SK-N-SH treated with all-trans-retinoic acid at 6 μM for 48 hours (cell line): ENCODE measurements at regions not wholly inside any gene's neighbourhood (a gene's known extent, or its start where the extent isn't known, plus 50 kb on each side); places are given as distances from the start of the nearest gene placed in this dataset.

ENCODE experiments used
- ATAC-seq: fragments of 200-7000 bp; cut with Tn5 transposase; 3 replicates; pipeline ENCODE4 v1.9.1; 2020; ENCODE audit warnings: mild to moderate bottlenecking, moderate library complexity
- ARNTL ChIP-seq: fragments of 450-650 bp; formaldehyde crosslinking; IDR thresholded peaks from 2 replicates; pipeline ENCODE4 v1.5.0; 2020; ENCODE audit warnings: low read depth, mild to moderate bottlenecking, moderate library complexity, borderline replicate concordance
- BACH2 ChIP-seq: fragments of 250-450 bp; sonication (Bioruptor Pico); IDR thresholded peaks from 2 replicates; pipeline ENCODE4 v1.9.0; 2021; ENCODE audit warnings: mild to moderate bottlenecking, borderline replicate concordance
- CSDC2 ChIP-seq: fragments of 250-450 bp; sonication (Bioruptor Pico); IDR thresholded peaks from 2 replicates; pipeline ENCODE4 v1.5.0; 2020; ENCODE audit warnings: mild to moderate bottlenecking, moderate library complexity
- ESRRG ChIP-seq: fragments of 250-450 bp; sonication (Bioruptor Pico); IDR thresholded peaks from 2 replicates; pipeline ENCODE4 v1.6.1; 2021; ENCODE audit warnings: mild to moderate bottlenecking
- GLIS3 ChIP-seq: fragments of 250-450 bp; sonication (Bioruptor Pico); IDR thresholded peaks from 2 replicates; pipeline ENCODE4 v1.5.0; 2020; ENCODE audit warnings: mild to moderate bottlenecking, moderate library complexity
- ISL1 ChIP-seq: fragments of 250-450 bp; sonication (Bioruptor Pico); IDR thresholded peaks from 2 replicates; pipeline ENCODE4 v2.1.2; 2022; ENCODE audit warnings: mild to moderate bottlenecking, moderate library complexity
- OSR1 ChIP-seq: fragments of 250-450 bp; sonication (Bioruptor Pico); IDR thresholded peaks from 2 replicates; pipeline ENCODE4 v1.8.0; 2022; ENCODE audit warnings: moderate library complexity, mild to moderate bottlenecking, inconsistent platforms
- PPARA ChIP-seq: fragments of 250-450 bp; sonication (Bioruptor Pico); IDR thresholded peaks from 2 replicates; pipeline ENCODE4 v1.5.0; 2020; ENCODE audit warnings: mild to moderate bottlenecking, borderline replicate concordance
- RARB ChIP-seq: fragments of 250-450 bp; sonication (Bioruptor Pico); IDR thresholded peaks from 2 replicates; pipeline ENCODE4 v1.8.0; 2021; ENCODE audit warnings: mild to moderate bottlenecking, moderate library complexity
- SNAI2 ChIP-seq: fragments of 250-450 bp; sonication (Bioruptor Pico); IDR thresholded peaks from 2 replicates; pipeline ENCODE4 v1.5.0; 2020; ENCODE audit warnings: mild to moderate bottlenecking, moderate library complexity
- TCF4 ChIP-seq: fragments of 250-450 bp; sonication (Bioruptor Pico); IDR thresholded peaks from 2 replicates; pipeline ENCODE4 v1.8.0; 2021; ENCODE audit warnings: mild to moderate bottlenecking, moderate library complexity, borderline replicate concordance
- TOX ChIP-seq: fragments of 250-450 bp; sonication (Bioruptor Pico); IDR thresholded peaks from 2 replicates; pipeline ENCODE4 v1.8.0; 2021; ENCODE audit warnings: mild to moderate bottlenecking, moderate library complexity, borderline replicate concordance
- ZC3H10 ChIP-seq: fragments of 250-450 bp; sonication (Bioruptor Pico); IDR thresholded peaks from 2 replicates; pipeline ENCODE4 v1.5.1; 2021; ENCODE audit warnings: mild to moderate bottlenecking, moderate library complexity
- ZFP3 ChIP-seq: fragments of 250-450 bp; sonication (Bioruptor Pico); IDR thresholded peaks from 2 replicates; pipeline ENCODE4 v1.5.0; 2020; ENCODE audit warnings: mild to moderate bottlenecking, moderate library complexity
- ZFP30 ChIP-seq: fragments of 450-650 bp; formaldehyde crosslinking; IDR thresholded peaks from 2 replicates; pipeline ENCODE4 v1.5.0; 2022; ENCODE audit warnings: mild to moderate bottlenecking, moderate library complexity
- ZNF565 ChIP-seq: fragments of 450-650 bp; formaldehyde crosslinking; conservative IDR thresholded peaks from 2 replicates; pipeline ENCODE4 v1.5.0; 2020; ENCODE audit warnings: low read depth, mild to moderate bottlenecking, moderate library complexity
- ZNF70 ChIP-seq: fragments of 450-650 bp; formaldehyde crosslinking; IDR thresholded peaks from 2 replicates; pipeline ENCODE4 v1.5.0; 2020; ENCODE audit warnings: mild to moderate bottlenecking, moderate library complexity
- ZNF8 ChIP-seq: fragments of 450-650 bp; formaldehyde crosslinking; IDR thresholded peaks from 2 replicates; pipeline ENCODE4 v1.5.0; 2020; ENCODE audit warnings: mild to moderate bottlenecking, moderate library complexity
- TF ChIP-seq, protein P1 (sequence below): fragments of 250-450 bp; sonication (Bioruptor Pico); IDR thresholded peaks from 2 replicates; pipeline ENCODE4 v1.8.0; 2021; ENCODE audit warnings: low read depth, mild to moderate bottlenecking, moderate library complexity, borderline replicate concordance
- TF ChIP-seq, protein P2 (sequence below): fragments of 250-450 bp; sonication (Bioruptor Pico); IDR thresholded peaks from 2 replicates; pipeline ENCODE4 v1.5.1; 2021; ENCODE audit warnings: mild to moderate bottlenecking, moderate library complexity
- TF ChIP-seq, protein P3 (sequence below): fragments of 250-450 bp; sonication (Bioruptor Pico); IDR thresholded peaks from 2 replicates; pipeline ENCODE4 v1.5.0; 2020; ENCODE audit warnings: mild to moderate bottlenecking, moderate library complexity
- TF ChIP-seq, protein P4 (sequence below): fragments of 250-450 bp; sonication (Bioruptor Pico); IDR thresholded peaks from 2 replicates; pipeline ENCODE4 v1.5.1; 2020; ENCODE audit warnings: low read depth, mild to moderate bottlenecking, moderate library complexity
- TF ChIP-seq, protein P5 (sequence below): fragments of 250-450 bp; sonication (Bioruptor Pico); IDR thresholded peaks from 2 replicates; pipeline ENCODE4 v1.8.0; 2020; ENCODE audit warnings: mild to moderate bottlenecking, moderate library complexity, borderline replicate concordance

DNA sequence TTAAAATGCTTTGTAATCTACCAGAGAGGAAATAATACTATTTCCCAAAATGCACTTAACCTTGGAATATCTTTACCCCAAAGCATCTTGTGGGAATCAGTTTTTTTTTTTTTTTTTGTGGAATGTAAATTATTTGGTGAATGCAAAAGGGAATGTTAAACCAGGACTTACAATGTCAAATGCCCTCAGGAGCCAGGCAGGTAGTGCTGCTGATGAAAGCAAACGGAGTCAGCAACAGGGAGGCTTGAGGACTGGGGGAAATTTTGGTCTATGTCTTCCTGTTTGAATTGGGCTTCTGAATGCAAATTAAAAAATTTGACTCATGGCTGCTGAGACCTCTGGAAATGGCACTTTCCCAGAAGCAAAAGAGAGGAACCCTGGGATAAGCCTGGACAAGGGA, 96.5 kb upstream of the NLRP1 start:
- TF ChIP-seq ZFP3 (CRISPR knock-in tag) (no peak), ARNTL (CRISPR knock-in tag) (no peak), TOX (CRISPR knock-in tag) (no peak)
- no peak for ATAC-seq

DNA sequence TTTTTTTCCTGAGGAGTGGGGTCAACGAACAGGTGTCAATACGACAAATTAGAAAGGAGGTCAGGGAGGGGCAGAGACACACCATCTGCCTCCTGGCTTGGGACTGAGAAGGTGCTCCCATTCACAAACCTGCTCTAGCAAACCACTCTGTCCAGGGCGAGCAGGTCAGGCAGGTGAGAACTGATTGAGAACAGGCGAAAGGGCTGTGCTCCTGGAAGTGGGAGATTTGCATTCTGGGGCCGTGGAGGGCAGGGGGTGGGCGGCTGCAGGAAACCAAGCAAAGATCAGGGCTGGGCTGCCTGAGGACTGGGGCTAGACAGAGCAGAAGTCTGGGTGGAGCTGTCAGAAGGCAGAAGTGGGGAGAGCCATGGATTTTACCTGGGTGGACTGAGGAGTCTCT, 98.9 kb upstream of the NLRP1 start:
- no peak for ATAC-seq
- TF ChIP-seq, protein P1, sequence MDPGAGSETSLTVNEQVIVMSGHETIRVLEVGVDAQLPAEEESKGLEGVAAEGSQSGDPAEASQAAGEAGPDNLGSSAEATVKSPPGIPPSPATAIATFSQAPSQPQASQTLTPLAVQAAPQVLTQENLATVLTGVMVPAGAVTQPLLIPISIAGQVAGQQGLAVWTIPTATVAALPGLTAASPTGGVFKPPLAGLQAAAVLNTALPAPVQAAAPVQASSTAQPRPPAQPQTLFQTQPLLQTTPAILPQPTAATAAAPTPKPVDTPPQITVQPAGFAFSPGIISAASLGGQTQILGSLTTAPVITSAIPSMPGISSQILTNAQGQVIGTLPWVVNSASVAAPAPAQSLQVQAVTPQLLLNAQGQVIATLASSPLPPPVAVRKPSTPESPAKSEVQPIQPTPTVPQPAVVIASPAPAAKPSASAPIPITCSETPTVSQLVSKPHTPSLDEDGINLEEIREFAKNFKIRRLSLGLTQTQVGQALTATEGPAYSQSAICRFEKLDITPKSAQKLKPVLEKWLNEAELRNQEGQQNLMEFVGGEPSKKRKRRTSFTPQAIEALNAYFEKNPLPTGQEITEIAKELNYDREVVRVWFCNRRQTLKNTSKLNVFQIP = no peak
- TF ChIP-seq ZNF565 (CRISPR knock-in tag) = no peak
- TF ChIP-seq, protein P2, sequence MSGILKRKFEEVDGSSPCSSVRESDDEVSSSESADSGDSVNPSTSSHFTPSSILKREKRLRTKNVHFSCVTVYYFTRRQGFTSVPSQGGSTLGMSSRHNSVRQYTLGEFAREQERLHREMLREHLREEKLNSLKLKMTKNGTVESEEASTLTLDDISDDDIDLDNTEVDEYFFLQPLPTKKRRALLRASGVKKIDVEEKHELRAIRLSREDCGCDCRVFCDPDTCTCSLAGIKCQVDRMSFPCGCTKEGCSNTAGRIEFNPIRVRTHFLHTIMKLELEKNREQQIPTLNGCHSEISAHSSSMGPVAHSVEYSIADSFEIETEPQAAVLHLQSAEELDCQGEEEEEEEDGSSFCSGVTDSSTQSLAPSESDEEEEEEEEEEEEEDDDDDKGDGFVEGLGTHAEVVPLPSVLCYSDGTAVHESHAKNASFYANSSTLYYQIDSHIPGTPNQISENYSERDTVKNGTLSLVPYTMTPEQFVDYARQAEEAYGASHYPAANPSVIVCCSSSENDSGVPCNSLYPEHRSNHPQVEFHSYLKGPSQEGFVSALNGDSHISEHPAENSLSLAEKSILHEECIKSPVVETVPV (CRISPR knock-in tag) = no peak
- no peak for TF ChIP-seq ARNTL (CRISPR knock-in tag)
- no peak for TF ChIP-seq ISL1 (CRISPR knock-in tag)
- TF ChIP-seq GLIS3 = no peak
- no peak for TF ChIP-seq ZC3H10 (CRISPR knock-in tag)
- no peak for TF ChIP-seq OSR1 (CRISPR knock-in tag)
- TF ChIP-seq ESRRG (CRISPR knock-in tag) = no peak
- TF ChIP-seq RARB = no peak
- no peak for TF ChIP-seq ZFP30 (CRISPR knock-in tag)
- TF ChIP-seq, protein P3, sequence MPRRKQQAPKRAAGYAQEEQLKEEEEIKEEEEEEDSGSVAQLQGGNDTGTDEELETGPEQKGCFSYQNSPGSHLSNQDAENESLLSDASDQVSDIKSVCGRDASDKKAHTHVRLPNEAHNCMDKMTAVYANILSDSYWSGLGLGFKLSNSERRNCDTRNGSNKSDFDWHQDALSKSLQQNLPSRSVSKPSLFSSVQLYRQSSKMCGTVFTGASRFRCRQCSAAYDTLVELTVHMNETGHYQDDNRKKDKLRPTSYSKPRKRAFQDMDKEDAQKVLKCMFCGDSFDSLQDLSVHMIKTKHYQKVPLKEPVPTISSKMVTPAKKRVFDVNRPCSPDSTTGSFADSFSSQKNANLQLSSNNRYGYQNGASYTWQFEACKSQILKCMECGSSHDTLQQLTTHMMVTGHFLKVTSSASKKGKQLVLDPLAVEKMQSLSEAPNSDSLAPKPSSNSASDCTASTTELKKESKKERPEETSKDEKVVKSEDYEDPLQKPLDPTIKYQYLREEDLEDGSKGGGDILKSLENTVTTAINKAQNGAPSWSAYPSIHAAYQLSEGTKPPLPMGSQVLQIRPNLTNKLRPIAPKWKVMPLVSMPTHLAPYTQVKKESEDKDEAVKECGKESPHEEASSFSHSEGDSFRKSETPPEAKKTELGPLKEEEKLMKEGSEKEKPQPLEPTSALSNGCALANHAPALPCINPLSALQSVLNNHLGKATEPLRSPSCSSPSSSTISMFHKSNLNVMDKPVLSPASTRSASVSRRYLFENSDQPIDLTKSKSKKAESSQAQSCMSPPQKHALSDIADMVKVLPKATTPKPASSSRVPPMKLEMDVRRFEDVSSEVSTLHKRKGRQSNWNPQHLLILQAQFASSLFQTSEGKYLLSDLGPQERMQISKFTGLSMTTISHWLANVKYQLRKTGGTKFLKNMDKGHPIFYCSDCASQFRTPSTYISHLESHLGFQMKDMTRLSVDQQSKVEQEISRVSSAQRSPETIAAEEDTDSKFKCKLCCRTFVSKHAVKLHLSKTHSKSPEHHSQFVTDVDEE (CRISPR knock-in tag) = no peak
- no peak for TF ChIP-seq ZFP3 (CRISPR knock-in tag)
- no peak for TF ChIP-seq BACH2
- TF ChIP-seq, protein P4, sequence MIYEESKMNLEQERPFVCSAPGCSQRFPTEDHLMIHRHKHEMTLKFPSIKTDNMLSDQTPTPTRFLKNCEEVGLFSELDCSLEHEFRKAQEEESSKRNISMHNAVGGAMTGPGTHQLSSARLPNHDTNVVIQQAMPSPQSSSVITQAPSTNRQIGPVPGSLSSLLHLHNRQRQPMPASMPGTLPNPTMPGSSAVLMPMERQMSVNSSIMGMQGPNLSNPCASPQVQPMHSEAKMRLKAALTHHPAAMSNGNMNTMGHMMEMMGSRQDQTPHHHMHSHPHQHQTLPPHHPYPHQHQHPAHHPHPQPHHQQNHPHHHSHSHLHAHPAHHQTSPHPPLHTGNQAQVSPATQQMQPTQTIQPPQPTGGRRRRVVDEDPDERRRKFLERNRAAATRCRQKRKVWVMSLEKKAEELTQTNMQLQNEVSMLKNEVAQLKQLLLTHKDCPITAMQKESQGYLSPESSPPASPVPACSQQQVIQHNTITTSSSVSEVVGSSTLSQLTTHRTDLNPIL (CRISPR knock-in tag) = no peak
- TF ChIP-seq TOX (CRISPR knock-in tag) = no peak
- TF ChIP-seq ZNF70 (CRISPR knock-in tag) = no peak

DNA sequence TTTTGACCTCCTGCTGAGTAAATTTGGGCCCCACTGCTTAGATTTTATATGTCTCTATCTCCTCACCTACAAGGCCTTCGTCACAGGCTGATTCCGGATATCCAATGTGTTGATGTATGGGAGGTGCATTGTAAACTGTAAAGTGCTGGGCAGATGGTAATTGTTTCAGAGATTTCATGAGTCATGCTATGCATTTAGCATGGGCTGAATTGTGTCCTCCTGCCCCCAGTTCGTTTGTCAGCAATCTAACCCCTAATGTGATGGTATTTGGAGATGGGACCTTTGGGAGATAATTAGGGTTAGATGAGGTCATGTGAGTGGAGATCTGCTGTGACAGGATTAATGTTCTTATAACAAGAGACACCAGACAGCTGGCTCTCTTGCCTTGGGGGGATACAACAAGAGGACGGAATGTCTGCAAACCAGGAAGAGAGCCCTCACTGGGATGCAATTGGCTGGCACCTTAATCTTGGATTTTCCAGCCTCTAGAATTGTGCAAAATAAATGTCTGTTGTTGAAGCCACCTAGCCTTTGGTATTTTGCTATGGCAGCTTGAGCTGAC, 101.8 kb upstream of the NLRP1 start:
- ATAC-seq = no peak
- TF ChIP-seq BACH2 (no peak), TOX (CRISPR knock-in tag) (no peak), ZNF8 (CRISPR knock-in tag) (no peak), SNAI2 (no peak), RARB (no peak), ZFP30 (CRISPR knock-in tag) (no peak), OSR1 (CRISPR knock-in tag) (no peak), ARNTL (CRISPR knock-in tag) (no peak), ZNF70 (CRISPR knock-in tag) (no peak), TCF4 (CRISPR knock-in tag) (no peak), ISL1 (CRISPR knock-in tag) (no peak), ESRRG (CRISPR knock-in tag) (no peak), ZC3H10 (CRISPR knock-in tag) (no peak), PPARA (CRISPR knock-in tag) (no peak), CSDC2 (CRISPR knock-in tag) (no peak)
- TF ChIP-seq, protein P5, sequence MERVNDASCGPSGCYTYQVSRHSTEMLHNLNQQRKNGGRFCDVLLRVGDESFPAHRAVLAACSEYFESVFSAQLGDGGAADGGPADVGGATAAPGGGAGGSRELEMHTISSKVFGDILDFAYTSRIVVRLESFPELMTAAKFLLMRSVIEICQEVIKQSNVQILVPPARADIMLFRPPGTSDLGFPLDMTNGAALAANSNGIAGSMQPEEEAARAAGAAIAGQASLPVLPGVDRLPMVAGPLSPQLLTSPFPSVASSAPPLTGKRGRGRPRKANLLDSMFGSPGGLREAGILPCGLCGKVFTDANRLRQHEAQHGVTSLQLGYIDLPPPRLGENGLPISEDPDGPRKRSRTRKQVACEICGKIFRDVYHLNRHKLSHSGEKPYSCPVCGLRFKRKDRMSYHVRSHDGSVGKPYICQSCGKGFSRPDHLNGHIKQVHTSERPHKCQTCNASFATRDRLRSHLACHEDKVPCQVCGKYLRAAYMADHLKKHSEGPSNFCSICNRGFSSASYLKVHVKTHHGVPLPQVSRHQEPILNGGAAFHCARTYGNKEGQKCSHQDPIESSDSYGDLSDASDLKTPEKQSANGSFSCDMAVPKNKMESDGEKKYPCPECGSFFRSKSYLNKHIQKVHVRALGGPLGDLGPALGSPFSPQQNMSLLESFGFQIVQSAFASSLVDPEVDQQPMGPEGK (CRISPR knock-in tag) = no peak
- TF ChIP-seq, protein P1 = no peak
- TF ChIP-seq, protein P4 (CRISPR knock-in tag) = no peak
- TF ChIP-seq, protein P2 (CRISPR knock-in tag) = no peak
- TF ChIP-seq, all 23 proteins: peak for 0
